Panc1 (cell line): ENCODE measurements at regions not wholly inside any gene's neighbourhood (a gene's known extent, or its start where the extent isn't known, plus 50 kb on each side); places are given as distances from the start of the nearest gene placed in this dataset.

Source experiments
- POLR2AphosphoS5 ChIP-seq: IDR thresholded peaks from 2 replicates; pipeline ENCODE4 v1.6.1; 2012; ENCODE audit warnings: mild to moderate bottlenecking, low read depth, low read length, moderate library complexity
- REST ChIP-seq, 2 experiments: IDR thresholded peaks; 2 replicates each; pipeline ENCODE4 v1.6.1; 2011 to 2012; ENCODE audit warnings: low read depth in 2 of 2, control low read depth in 1 of 2, low read length in 1 of 2, mild to moderate bottlenecking in 1 of 2, moderate library complexity in 1 of 2; ENCODE audit not compliant: insufficient read depth in 1 of 2

DNA sequence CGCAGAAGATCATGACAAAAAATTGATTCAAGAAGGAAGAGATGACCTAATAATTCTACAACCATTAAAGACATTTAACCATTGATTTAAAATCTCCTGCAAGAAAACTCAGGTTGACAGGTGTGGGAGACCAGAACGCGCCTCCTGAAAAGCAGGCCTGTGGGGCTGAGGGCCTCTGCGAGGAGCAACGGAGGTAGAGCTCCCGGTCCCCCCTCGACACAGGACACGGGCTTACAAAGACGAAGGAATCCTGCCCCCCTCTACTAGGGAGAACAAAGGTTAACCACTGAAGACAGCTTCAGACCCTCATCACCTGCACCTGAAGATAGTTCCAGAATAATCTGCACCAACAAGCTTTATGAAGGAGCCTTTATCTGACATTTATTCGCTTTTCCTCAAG is 55.9 kb upstream of the INPP5A start:
- TF ChIP-seq POLR2AphosphoS5, result no peak
- TF ChIP-seq REST (IDR thresholded peaks at IDR 0.05; ENCODE audit: insufficient read depth in 1 of 2, low read depth in 2 of 2, low read length in 1 of 2), result no peak
